HG02763 (cell line): ENCODE measurements at regions not wholly inside any gene's neighbourhood (a gene's known extent, or its start where the extent isn't known, plus 50 kb on each side); places are given as distances from the start of the nearest gene placed in this dataset.

ENCODE experiments used
- ATAC-seq: cut with Tn5 transposase; IDR thresholded peaks from one replicate; pipeline ENCODE4 v1.9.1; 2021; ENCODE audit warnings: mild to moderate bottlenecking, moderate library complexity; ENCODE audit not compliant: unreplicated experiment

DNA sequence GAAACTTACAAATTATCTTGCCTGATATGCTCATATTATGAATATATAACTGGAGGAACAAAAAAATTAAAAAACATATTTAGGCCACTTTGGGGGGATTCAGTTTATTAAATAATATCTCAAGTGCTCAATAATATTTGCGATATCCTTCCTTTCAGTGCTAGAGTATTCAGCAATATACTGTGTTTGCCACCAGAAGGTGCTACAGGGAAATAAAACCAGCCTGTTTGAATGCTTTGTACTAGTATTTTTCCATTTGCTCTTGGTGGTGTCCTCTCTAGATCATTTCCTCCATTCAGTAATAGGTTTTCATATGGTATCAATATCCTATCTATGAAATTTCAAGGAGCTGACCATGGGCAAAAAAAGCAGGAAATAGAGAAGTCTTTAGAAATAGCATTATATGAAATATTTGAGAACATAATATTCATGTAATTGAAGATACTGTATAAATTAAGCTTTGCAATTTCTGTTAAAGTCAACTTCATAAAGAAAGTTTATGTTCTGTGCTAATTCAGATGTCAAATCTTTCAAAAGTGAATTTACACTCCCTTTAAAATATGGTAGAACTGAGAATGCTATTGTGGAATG lies 106.2 kb upstream of the NAV3 start:
- peak; percentile 65 for ATAC-seq

DNA sequence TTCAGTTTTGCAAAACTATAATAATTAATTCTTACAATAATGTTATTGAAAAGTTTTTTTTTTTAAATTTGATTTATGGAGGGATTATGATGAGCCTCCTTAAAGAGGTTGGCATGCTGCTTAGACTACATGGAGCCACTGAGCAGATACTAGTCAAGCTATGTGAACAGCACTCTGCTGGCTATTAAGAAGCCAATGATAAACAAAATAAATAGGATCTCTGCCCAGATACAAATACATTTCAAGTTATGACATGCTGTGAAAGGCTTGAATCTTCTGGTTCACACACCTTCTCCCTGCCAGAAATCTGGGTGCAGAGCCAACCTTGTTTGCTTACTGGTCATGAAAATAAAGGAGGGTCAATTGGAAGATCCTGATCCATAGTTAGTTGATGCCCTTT lies 107.4 kb upstream of the NAV3 start:
- no peak for ATAC-seq

DNA sequence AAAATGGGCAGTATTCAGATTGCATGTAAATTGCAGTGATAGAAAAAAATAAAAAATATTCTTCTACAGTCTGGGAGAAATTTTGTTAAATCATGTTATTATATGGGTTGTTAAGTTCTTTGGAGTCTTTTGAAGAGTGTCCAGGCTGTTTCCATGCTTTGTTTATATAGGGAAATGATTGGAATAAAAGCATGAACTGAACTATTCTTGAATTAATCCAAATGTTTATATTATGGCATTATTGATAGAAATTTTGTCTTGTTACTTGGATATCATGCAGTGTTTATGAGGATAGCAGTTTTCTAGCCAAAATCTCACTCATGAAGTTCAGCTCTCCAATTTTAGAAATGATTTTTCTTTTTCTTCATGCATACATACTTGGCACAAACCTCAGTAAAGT lies 108.2 kb upstream of the NAV3 start:
- ATAC-seq: no peak

DNA sequence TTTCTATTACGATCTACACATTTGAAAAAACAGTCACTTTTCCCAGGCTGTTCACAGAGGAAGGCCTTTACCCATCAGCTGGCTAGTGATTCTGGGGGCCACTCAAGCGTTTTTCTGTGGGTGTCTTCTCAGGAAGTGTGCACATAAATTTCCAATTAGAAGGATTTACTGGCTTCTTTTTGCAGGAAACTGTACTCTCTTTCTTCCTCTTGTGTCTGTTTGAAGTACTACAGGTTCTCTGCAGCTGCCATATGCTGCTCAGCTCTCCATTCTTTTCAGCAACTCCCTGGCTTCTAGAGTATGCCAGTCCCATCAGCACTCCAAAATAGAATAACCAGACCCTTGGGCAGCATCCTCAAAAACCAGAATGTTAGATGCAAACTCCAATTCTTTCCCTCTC lies 110.4 kb upstream of the NAV3 start:
- ATAC-seq: no peak

DNA sequence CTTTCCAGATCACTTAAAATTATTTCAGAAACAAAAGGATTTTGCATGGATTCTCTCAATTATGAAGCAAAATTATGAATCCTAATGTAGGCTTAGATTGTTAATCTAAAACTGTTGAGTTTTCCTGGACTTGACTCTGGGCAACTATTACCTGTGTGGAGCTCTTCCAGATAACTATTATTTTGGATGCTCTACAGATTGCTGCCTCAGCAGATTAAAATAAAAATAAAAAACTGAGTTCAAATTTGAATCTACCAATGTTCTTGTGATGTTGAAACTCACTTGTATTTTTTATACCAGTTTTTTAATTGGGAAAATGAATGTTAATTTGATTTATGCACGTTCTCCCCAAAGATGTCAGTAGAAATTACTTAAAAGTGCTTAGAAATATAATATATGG lies 120.5 kb upstream of the NAV3 start:
- no peak for ATAC-seq

DNA sequence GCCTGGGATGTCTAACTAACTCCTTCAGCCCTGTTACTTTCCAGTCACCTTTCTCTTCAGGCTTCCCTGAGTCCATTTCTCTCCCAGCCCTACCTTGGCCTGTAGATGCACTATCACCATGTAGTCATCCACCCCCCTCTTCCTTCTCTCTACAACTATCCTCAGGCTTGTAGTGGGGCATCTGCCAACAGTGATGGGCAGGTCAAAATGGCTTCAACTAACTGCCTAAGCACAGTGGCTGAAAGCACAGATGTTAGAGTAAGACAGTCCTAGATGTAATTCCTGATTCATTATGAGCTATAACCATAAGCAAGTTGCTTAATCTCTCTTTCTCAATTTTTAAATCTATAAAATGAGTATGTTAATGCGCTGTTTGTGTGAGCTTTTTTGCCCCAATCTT lies 133.6 kb upstream of the NAV3 start:
- ATAC-seq: no peak

DNA sequence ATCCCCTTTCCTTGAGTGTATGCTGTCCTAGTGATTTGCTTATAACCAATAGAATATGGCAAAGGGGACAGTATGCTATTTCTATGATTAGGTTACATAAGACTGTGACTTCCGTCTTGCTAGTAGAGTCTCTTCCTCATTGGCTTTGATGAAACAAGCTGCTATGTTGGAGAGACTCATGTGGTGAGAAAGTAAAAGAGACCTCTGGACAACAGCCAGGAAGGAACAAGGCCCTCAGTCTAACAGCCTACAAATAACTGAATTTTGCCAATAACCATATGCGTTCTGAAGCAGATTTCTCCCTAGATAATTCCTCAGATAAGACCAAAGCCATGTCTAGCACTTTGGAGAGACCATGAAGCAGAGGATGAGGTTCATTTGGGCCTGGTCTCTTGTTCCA lies 134.5 kb upstream of the NAV3 start:
- no peak for ATAC-seq

DNA sequence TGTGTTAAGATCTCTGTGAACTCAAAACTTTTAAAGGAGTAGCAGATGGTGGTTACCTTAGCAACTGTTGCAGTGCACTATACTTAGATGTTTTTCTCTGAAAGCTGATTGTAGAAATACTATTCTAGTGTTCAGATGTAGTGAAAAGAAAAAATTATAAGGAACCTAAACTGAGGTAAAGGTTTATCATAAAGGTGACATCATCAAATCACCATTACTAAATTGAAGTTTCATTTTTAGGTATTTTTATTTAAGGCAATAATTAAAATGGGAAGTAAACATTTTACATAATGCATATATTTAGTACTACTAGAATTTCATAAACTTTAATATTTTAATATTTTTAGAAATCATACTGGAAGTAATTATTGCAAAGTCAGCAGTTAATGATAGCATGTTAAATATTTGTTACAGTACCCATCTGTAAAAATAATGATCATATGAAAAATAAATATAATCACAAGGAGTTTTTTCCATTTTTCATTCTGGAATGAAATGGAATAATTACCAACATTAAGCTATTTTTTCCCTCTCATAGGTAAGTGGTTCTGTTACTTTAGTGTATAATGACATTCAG lies 141.1 kb upstream of the NAV3 start:
- ATAC-seq: no peak

DNA sequence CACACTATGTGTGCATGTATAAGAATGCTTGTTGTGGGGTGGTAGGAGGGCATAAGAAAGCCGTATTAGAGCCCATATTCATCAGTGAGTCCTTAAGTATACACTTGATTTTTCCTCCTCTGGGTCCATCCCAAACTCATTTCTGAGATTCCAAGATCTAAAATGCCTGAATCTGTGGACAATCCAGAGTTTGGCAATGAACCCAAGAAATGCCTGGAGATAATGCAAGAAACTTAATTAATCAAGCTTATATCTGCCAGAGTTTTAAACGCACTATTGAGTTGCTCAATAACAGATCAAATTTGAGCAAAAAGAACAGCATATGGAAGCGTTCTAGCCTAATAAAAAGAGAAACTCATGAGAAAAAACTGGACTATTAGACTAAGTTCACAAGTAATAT lies 143.4 kb upstream of the NAV3 start:
- no peak for ATAC-seq

DNA sequence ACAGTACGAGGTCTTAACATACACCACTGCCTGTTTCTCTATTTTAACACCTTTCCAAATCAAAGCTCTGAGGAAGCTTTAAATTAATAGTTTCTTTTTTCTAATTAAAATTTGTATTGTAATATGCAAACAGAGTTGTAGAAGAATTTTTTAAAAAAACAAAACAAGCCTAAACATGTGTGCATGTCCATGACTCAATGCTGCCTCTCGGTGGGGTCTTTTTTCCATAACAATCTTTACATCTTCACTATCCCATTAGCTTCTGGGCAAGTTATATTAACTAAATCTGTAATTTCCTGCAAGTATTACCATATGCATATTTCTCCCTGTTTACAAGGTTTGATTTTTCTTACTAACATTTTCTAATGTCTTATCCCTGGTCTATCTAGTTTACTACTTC lies 143.9 kb upstream of the NAV3 start:
- no peak for ATAC-seq

DNA sequence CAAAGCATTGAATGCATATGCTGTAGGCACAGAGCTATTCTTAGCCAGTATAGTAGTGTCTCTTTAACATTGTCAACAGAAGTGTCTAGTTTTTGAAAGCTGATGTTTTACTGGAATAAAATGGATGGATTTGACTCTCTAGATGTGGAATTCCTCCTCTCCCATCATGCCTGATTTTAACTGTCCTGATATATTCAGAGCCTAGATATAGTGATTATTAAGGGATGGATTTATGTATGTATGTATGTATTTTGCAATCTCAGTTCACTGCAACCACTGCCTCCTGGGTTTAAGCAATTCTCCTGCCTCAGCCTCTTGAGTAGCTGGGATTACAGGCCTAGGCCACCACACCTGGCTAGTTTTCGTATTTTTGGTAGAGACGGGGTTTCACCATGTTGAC lies 144.8 kb upstream of the NAV3 start:
- ATAC-seq: no peak

DNA sequence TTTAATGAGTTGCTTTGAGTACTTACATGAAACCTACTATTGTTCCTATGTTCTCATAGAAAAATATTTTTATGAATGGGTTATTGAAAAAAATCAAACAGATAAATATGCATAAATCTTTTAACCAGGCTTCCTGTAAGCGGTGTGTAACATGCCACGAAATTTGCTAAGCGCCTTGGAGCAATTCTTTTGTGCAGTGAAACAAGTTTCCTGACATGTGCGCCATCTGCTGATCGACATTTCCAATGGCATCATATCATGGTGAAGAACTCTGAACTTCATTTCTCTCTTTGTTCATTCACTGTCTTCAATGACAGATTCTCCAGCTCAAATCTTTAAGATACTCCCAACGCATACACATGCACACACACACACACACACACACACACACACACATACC lies 145.6 kb upstream of the NAV3 start:
- ATAC-seq: peak; percentile 77

DNA sequence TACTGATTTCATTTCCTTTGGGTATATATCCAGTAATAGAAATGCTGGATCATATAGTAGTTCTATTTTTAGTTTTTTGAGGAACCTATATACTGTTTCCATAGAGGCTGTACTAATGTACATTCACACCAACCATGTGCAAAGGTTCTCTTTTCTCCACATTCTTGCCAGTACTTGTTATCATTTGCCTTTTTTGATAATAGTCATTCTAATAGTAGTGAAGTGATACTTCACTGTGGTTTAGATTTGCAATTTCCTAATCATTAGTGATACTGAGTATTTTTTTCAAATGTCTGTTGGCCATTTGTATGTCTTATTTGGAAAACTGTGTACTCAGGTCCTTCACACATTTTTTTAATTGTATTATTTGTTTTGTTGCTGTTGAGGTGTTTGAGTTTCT lies 148.2 kb upstream of the NAV3 start:
- ATAC-seq: no peak

DNA sequence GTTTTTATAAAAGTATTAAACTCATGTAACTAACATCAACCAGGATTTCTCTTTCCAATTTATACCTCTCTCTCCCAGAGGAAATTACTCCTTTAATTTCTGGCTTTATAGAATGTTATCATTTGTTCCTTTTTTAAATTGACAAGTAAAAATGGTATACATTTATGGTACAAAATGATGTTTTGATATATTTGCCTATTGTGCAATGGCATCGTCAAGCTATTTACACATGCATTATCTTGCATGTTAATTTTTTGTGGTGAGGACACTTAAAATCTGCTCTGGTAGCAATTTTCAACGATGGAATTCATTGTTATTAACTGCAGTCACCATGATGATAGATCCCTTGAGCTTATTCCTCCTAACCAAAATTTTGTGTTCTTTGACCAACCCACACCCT lies 149.0 kb upstream of the NAV3 start:
- ATAC-seq: no peak

DNA sequence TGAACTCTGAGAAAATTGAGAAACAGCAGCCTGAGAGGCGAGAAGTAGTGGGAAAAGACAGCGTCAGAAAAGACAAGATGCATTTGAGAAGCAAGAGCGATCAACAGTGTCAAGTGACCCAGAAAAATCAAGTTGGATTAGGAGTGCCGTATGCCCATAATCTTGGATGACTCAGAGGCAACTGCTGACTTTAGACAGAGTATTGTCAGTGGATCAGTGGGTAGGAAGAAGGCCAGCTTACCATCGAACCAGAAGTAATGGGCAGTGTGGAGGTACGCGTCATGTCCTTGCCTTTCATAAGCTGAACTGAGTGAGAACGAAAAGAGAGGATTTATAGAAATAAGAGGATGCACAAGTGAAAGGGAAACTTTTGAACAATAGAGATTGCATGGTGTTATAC lies 151.0 kb upstream of the NAV3 start:
- ATAC-seq: no peak

DNA sequence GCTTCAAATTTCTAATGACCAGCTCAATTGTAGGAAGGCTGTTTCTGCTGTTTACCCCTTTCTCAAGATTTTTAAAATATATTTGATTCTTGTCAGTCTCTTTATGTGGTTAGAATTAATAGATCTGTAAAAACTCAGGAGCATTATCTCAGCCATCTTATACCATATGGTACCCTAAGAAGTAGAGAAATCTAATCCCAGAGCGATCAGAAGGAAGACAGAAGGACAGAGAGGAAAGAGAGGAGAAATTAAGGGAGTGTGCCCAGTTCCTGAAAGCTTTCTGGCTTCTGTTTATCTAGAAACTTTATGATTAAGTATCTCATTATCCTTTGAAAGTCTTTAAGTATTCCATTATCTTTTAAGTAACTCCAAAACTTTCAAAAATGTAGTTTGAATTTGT lies 152.1 kb upstream of the NAV3 start:
- no peak for ATAC-seq

DNA sequence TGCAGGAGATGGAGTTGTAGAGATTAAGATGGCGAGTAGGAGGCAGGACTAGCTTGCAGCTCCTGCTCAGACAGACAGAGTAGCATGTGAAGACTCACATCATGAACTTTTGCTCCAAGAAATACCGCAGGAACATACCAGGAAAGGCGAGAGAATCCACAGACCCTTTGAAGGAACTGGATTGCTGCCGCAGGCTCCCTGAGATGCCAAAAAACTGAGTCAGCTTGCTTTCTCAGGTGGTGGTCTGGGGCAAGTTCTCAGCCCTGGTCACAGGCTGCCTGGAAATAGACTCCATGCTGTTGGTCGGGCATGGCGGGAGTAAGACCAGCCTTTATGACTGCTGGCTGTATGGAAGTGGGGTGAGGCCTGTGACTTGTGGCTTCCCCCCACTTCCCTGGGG lies 163.6 kb upstream of the NAV3 start:
- no peak for ATAC-seq

DNA sequence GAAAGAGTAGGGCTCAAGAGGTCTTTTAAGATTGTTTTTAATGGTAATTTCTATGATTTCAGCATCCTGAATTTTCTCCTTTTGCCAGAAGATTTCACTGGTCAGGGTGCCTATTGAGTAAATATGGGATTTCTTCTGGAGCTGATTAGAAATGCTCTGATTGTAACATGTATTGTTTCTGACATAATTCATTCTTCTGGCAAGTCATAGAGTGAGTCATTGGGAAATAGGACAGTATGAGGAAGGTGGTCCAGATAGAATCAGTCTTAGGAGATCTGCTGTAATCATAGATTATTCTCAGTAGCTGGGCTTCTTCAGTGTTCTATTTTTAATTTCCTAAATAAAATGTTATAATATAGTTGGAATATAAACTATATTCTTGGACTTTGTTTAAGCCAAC lies 182.0 kb upstream of the NAV3 start:
- no peak for ATAC-seq

DNA sequence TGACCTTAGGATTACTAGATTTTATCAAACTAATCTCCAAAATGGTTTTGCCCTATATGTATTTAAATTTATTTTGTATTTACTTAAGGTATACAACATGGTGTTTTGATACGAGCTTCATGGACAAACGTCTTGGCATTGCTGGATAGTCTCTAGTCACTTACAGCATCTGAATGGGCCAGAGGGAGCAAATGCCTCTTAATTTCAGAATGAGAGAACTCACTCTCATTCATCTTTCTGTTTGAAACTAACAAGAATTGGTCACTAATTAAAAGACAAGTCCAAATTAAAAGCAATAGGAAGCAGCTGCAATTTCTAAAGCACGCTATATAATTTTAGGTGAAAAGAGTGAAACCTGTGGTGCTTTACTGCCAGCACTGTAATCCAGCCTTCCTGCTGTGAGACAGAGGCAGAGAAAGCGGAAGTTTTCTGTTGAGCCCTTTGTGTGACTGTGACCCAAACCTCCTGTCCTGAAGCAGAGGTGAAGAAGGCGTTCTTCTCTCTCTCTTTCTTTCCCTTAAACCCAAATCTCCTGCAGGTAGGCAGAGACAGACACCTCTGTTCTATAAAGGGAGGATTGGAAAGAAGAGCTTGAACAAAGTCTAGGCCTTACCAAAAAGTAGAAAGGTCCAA lies 184.6 kb upstream of the NAV3 start:
- ATAC-seq: peak; percentile 70

DNA sequence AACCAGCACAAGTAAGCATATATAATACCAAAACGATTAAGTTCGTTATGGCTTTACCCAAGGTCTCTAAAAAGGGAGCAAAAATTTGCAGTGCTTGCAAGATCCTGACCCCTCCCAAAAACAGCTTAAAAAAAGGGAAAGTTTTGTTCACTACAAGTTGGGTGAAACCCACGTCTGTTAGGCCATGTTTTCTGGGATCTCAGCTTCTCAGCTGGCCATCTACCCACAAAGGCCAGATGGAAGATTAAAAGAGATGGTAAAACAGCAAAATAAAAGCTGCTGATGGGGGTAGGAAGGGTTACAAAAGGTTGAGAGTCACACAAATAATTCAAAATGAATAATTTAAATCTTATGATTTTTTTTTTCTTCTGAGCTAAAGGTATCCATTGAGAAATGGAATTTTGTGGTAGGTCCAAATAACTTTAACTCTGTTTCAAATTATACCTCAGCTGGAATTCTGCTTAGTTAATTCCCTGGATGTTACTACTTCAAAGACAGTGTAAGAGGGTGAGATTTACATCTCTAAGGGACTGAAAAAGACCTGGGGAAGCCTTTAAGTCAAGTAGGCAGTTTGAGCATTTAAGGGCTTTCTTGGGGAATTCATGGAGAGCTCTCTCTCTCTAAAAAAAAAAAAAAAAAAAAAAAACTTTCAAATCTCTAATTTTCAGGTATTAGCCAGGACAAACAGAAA lies 185.6 kb upstream of the NAV3 start:
- no peak for ATAC-seq

DNA sequence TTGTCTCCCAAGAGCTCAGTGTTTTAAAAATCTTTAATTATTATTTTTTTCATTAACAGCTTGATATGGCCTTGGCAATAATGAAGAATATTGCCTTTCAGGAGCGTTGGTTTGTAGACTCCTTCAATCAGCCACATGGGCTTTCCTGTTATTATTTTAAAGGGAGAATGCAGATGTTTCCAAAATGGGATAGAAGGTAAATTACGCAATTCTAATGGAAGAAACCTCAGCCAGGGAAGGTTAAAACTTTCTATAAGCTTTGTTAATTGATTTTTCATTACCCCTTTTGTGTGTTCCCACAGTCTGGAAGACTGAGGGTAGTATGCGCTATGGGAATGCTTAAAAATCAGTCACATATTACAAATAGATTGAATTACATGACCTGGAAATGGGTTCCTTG lies 188.4 kb upstream of the NAV3 start:
- ATAC-seq: no peak

DNA sequence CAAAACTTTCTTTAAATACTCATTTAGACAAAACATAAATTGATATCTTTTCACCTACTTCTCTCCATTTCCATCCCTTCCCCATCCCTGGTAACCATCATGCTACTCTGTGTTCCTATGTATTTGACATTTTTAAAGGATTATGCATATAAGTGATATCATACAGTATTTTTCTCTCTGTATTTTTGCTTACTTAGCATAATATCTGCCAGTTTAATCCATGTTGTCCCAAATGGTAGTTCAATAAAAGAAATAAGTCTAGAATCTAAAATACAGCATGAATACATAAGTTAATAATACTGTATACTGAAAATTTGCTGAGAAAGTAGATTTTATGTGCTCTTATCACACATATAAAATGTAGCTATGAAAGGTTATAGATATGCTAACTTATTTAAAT lies 190.3 kb upstream of the NAV3 start:
- no peak for ATAC-seq
